Fibroblast of skin of scalp (primary cell): ENCODE measurements at regions not wholly inside any gene's neighbourhood (a gene's known extent, or its start where the extent isn't known, plus 50 kb on each side); places are given as distances from the start of the nearest gene placed in this dataset.

Experiments used
- DNase-seq: peaks from one replicate; pipeline ENCODE4 v3.0.0-alpha.2; 2013

GRCh38 chr11:106344394-106344793 is 266.9 kb downstream of the AASDHPPT start:
- peak; percentile 59 for DNase-seq

- no peak for DNase-seq
These were observed 267.5 kb downstream of the AASDHPPT start for GRCh38 chr11:106344966-106345365.

GRCh38 chr11:106353031-106353430 is 275.6 kb downstream of the AASDHPPT start:
- DNase-seq = no peak

GRCh38 chr11:106369224-106369623 is 291.8 kb downstream of the AASDHPPT start:
- DNase-seq = no peak

- no peak for DNase-seq
These were observed 301.2 kb downstream of the AASDHPPT start for GRCh38 chr11:106378513-106379179.

GRCh38 chr11:106379265-106379664 is 301.8 kb downstream of the AASDHPPT start:
- DNase-seq = no peak

GRCh38 chr11:106379712-106380111 is 302.2 kb downstream of the AASDHPPT start:
- DNase-seq = no peak

GRCh38 chr11:106381895-106382294 is 304.4 kb downstream of the AASDHPPT start:
- DNase-seq = no peak

- no peak for DNase-seq
These were observed 307.0 kb downstream of the AASDHPPT start for GRCh38 chr11:106384429-106384828.

- DNase-seq = no peak
These were observed 309.1 kb downstream of the AASDHPPT start for GRCh38 chr11:106386519-106386918.

GRCh38 chr11:106389101-106389500 is 311.6 kb downstream of the AASDHPPT start:
- peak; percentile 67 for DNase-seq

- no peak for DNase-seq
These were observed 312.6 kb downstream of the AASDHPPT start for GRCh38 chr11:106390078-106390477.

GRCh38 chr11:106391771-106392420 is 314.4 kb downstream of the AASDHPPT start:
- DNase-seq = peak; percentile 84

- DNase-seq = no peak
These were observed 318.4 kb downstream of the AASDHPPT start for GRCh38 chr11:106395716-106396349.

- DNase-seq = peak; percentile 29
These were observed 320.5 kb downstream of the AASDHPPT start for GRCh38 chr11:106397787-106398501.

- peak; percentile 71 for DNase-seq
These were observed 321.1 kb downstream of the AASDHPPT start for GRCh38 chr11:106398502-106399075.

GRCh38 chr11:106399076-106399511 is 321.6 kb downstream of the AASDHPPT start:
- peak; percentile 99 for DNase-seq

GRCh38 chr11:106399624-106400023 is 322.2 kb downstream of the AASDHPPT start:
- peak; percentile 27 for DNase-seq

GRCh38 chr11:106400949-106401570 is 323.6 kb downstream of the AASDHPPT start:
- DNase-seq = peak; percentile 63

GRCh38 chr11:106403751-106404150 is 326.3 kb downstream of the AASDHPPT start:
- no peak for DNase-seq

- no peak for DNase-seq
These were observed 331.8 kb downstream of the AASDHPPT start for GRCh38 chr11:106409222-106409621.

GRCh38 chr11:106409671-106410070 is 332.2 kb downstream of the AASDHPPT start:
- no peak for DNase-seq
